ENCODE measurements at regions not wholly inside any gene's neighbourhood (a gene's known extent, or its start where the extent isn't known, plus 50 kb on each side); places are given as distances from the start of the nearest gene placed in this dataset.

GRCh38 chr2:210839034-210839433, 282.6 kb downstream of the CPS1 start:
- TF ChIP-seq, protein P1, sequence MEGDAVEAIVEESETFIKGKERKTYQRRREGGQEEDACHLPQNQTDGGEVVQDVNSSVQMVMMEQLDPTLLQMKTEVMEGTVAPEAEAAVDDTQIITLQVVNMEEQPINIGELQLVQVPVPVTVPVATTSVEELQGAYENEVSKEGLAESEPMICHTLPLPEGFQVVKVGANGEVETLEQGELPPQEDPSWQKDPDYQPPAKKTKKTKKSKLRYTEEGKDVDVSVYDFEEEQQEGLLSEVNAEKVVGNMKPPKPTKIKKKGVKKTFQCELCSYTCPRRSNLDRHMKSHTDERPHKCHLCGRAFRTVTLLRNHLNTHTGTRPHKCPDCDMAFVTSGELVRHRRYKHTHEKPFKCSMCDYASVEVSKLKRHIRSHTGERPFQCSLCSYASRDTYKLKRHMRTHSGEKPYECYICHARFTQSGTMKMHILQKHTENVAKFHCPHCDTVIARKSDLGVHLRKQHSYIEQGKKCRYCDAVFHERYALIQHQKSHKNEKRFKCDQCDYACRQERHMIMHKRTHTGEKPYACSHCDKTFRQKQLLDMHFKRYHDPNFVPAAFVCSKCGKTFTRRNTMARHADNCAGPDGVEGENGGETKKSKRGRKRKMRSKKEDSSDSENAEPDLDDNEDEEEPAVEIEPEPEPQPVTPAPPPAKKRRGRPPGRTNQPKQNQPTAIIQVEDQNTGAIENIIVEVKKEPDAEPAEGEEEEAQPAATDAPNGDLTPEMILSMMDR (IDR thresholded peaks at IDR 0.05), result no peak
- TF ChIP-seq POLR2AphosphoS5 (IDR thresholded peaks at IDR 0.05) (no peak), POLR2A (IDR thresholded peaks at IDR 0.05) (no peak), EP300 (IDR thresholded peaks at IDR 0.05) (no peak)

All from upper lobe of left lung (tissue), 4 donors.